ENCODE measurements at regions not wholly inside any gene's neighbourhood (a gene's known extent, or its start where the extent isn't known, plus 50 kb on each side); places are given as distances from the start of the nearest gene placed in this dataset.
"Not testable (repeated sequence)": the region's sequence is repeated elsewhere in the genome, so short reads cannot be mapped to it uniquely, and the experiment has no call there.

GRCh38 chrX:13474164-13474516 lies 95.3 kb upstream of the EGFL6 start:
- DNase-seq: no peak

- no peak for DNase-seq
These were observed 95.8 kb upstream of the EGFL6 start for GRCh38 chrX:13473442-13474163.

- no peak for DNase-seq
These were observed 96.4 kb upstream of the EGFL6 start for GRCh38 chrX:13472975-13473374.

GRCh38 chrX:13471269-13471668 lies 98.1 kb upstream of the EGFL6 start:
- DNase-seq: no peak

- no peak for DNase-seq
These were observed 98.8 kb upstream of the EGFL6 start for GRCh38 chrX:13470685-13470977.

GRCh38 chrX:13469963-13470684 lies 99.3 kb upstream of the EGFL6 start:
- no peak for DNase-seq

- no peak for DNase-seq
These were observed 101.3 kb upstream of the EGFL6 start for GRCh38 chrX:13468096-13468495.

- no peak for DNase-seq
These were observed 102.2 kb upstream of the EGFL6 start for GRCh38 chrX:13467243-13467642.

GRCh38 chrX:13464599-13465275 lies 104.7 kb upstream of the EGFL6 start:
- no peak for DNase-seq

GRCh38 chrX:13463608-13464007 lies 105.8 kb upstream of the EGFL6 start:
- peak; percentile 8 for DNase-seq

- DNase-seq: no peak
These were observed 117.1 kb upstream of the EGFL6 start for GRCh38 chrX:13452283-13452682.

- DNase-seq: no peak
These were observed 120.0 kb upstream of the EGFL6 start for GRCh38 chrX:13449441-13449840.

- DNase-seq: no peak
These were observed 120.5 kb upstream of the EGFL6 start for GRCh38 chrX:13448941-13449340.

- DNase-seq: not testable (repeated sequence)
These were observed 121.8 kb upstream of the ATXN3L start for GRCh38 chrX:13441608-13442007.

- DNase-seq: no peak
These were observed 120.3 kb upstream of the ATXN3L start for GRCh38 chrX:13440176-13440575.

- DNase-seq: no peak
These were observed 113.4 kb upstream of the ATXN3L start for GRCh38 chrX:13433298-13433605.

- no peak for DNase-seq
These were observed 112.8 kb upstream of the ATXN3L start for GRCh38 chrX:13432414-13433297.

GRCh38 chrX:13430136-13430827 lies 110.4 kb upstream of the ATXN3L start:
- no peak for DNase-seq

- no peak for DNase-seq
These were observed 108.4 kb upstream of the ATXN3L start for GRCh38 chrX:13428053-13428786.

GRCh38 chrX:13427441-13428052 lies 107.7 kb upstream of the ATXN3L start:
- no peak for DNase-seq

- no peak for DNase-seq
These were observed 100.8 kb upstream of the ATXN3L start for GRCh38 chrX:13420545-13421183.
